HG03521 (cell line): ENCODE measurements at regions not wholly inside any gene's neighbourhood (a gene's known extent, or its start where the extent isn't known, plus 50 kb on each side); places are given as distances from the start of the nearest gene placed in this dataset.

Experiments
- ATAC-seq: cut with Tn5 transposase; IDR thresholded peaks from one replicate; pipeline ENCODE4 v1.9.1; 2021; ENCODE audit warnings: mild to moderate bottlenecking, moderate library complexity; ENCODE audit not compliant: unreplicated experiment

DNA sequence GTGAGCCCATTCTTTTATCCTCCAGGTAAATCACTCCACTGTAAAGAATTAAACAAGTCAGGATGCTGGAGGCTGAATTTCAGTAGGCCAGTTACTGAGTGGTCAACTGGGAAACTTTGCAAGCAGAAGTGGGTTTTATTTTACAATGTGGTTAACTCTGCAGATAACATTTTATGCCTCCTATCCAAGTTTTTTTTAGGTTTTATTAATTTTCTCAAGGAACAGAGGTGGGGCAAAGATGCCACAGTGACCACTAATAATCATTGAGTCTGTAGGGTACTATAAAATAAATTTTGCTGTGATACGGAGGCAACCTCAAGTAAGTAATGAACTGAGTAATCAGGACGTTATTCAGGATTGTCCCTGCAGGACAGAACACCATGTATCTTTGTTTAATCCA is 599.9 kb downstream of the METTL15 start:
- ATAC-seq: no peak

GRCh38 chr11:28704801-28705200 is 596.6 kb downstream of the METTL15 start:
- ATAC-seq: no peak

GRCh38 chr11:28703371-28703770 is 595.2 kb downstream of the METTL15 start:
- ATAC-seq: no peak

GRCh38 chr11:28702871-28703270 is 594.7 kb downstream of the METTL15 start:
- no peak for ATAC-seq

DNA sequence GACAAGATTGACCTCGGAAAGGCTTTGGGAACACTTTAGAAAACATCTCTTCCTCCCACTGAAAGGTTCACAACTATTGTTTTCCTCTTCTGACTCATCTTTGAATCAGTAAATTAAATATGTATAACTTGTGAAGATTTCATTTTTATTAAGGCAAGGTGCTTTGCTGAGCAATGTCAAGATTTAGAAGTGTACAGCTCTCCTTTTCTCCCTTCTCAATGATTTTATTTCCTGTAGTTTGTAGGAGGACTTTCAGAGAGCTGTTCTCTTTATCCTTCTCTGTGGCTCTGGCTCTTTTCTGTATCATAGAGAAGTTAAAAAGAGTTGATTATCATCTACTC is 594.2 kb downstream of the METTL15 start:
- ATAC-seq: no peak

GRCh38 chr11:28701760-28702449 is 593.7 kb downstream of the METTL15 start:
- no peak for ATAC-seq

DNA sequence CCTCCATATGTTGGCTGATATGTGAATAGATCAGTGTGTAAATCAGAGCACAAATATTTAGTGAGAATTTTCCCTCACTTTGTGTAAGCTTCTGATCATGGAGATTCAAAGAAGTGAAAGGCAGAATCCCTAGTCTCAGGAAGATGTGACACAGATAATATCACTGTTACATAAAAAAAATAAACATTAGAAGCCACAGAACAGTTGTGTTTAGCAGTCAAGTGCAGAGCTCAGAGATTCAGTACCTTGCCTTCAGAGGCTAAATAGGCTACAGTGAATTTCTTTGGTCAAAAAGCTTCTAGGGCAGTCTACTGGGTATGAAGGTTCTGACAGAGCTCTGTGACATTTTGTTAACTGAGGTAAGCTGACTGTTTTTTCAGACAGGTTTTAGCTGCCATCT is 591.5 kb downstream of the METTL15 start:
- no peak for ATAC-seq

DNA sequence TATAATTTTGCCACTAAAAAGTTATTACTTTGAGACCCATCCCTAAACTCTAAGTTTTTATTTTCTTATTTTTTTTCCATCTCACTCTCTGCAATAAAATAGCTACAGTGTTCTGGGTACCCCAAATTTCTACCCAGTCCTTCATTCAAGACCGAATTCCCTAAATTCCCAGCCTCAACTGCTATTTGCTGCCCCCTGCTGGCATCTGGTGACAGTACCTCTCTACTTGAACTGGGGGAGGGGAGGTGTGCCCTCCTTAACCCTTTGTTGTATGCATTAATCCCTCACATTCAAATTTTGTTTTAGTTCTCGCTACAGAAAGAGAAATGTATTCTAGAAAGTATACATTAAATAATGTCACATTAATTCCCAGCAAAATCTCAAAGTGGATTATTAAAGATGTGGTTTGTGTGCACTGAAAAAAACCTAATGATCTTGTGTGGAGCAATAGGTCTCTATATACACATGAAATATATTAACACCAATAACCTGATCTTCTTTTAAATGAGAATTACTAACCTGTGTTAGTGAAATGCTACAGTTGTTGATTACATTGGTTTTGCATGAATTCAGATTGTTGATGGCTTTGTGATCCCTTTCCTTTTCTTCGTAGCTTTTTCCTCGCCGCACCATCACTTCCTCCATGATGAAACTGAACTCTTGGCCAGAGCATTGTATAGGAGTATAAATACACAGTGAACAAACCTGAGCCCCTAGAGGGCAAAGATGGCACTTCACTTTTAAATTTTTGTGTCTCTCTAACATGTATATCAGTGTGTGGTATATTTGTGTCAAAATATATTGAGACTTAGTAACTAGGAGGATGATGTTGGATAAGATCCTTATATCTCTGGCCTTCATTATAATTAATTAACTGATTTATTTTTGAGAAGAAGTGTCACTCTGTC is 590.0 kb downstream of the METTL15 start:
- ATAC-seq: no peak

GRCh38 chr11:28696591-28696990 is 588.4 kb downstream of the METTL15 start:
- no peak for ATAC-seq

DNA sequence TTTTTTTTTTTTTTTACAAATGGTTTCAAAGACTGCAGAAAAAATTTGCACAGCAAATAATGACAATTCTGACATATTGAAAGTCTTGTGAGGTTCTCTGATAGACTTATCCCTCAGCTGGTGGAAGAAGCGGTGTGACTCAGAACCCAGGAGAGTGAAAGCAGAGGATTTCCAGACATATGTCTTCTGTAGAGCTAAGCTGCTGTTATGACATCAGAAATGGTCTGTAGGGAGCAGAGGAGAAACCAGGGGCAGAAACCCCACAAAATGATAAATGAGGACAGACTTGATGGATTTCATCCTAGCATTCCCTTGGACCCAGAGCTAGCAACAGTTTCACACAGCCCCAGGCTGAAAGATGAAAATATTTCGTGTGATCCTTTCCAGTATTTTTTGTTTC is 582.6 kb downstream of the METTL15 start:
- no peak for ATAC-seq

DNA sequence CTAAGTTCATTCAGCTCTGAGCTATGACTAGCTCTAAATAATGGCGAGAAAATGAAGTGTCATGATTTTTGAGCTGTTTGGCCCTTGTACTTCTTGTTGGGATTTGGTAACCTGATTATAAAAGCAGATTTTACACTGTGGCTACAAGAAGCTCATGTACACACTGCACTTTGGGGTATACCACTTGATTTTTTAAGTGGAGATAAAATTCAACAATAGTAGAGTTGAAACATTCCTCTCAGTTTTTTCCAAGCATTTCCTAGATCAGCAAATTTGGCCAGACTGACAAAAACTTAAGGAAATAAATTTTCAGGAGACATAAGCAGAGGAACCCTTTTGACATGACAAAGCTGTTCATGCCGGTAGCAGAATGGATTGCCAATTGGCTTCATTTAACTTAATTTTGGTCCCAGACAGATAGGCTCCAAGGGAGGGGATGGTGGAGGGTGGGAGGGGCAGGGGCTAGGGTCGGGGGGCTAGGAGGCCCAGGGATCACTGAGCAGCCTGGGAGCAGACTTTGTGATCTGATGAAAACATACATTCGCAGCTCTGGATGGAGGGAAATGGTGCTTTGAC is 575.9 kb downstream of the METTL15 start:
- ATAC-seq: no peak

GRCh38 chr11:28679795-28680468 is 571.7 kb downstream of the METTL15 start:
- no peak for ATAC-seq

DNA sequence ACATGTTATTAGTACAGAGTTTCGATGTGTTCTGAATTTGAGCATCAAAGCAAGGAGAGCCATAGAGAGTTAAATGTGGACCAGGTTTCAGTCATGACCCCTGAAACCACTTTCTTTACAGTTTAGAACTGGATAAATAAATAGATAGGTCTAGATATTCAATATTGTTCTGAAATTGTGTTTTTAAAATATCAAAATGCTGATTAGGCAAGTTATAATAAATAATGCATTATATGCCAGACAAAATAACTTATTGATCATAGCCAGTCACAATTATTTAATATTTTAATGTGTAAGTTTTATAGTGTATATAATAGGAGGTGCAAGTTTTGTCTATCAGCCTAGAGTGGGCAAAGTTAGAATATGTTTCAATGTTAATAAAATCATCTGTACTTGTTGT is 569.5 kb downstream of the METTL15 start:
- ATAC-seq: no peak

DNA sequence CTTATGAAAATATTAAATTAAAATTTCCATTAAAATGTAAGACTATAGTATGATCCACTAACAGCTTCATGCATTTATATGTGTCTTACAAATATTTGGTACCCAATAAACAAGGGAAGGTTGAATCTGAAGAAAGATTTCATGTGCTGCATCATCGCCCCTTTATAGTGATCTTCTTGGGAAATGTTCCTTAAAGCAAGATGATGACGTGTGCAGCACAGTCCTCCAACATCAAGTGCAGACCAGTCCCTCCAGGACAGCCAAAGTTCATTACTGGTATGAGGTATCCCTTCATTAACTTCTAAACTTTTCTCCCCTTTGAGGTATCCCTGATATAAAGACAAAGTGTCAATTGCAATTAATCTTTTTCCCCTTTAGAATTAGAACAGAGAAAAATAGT is 567.0 kb downstream of the METTL15 start:
- ATAC-seq: no peak

DNA sequence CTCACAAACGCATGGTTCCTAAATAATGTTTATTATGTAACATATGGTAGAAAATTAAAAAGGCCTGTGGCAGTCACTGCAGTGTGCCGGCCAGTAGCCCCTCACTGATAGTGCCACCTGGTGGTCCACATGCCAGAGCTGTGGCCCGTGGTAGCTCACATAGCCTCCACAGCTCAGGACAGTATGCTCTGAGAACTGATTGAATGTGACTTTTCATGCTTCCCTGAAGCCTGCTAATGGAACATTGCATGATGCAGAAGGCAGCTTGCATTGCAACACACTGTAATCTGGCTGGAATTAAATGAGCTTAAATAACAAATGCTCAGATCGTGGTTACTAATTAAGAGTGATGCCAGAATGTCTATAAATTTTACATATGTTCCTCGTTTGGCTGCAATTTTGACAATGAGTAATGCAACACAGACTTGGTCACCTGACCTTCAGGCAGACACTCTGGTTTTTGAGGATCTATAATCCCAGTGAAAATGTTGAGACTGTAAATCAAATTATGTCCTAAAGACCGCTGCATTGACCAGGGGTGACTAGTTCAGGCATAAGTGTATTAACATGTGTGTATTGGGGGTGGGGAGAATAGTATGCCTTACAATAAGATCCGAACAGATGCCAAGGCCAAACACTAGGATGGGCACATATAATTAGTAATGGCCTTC is 566.4 kb downstream of the METTL15 start:
- ATAC-seq: no peak

GRCh38 chr11:28673691-28674432 is 565.7 kb downstream of the METTL15 start:
- no peak for ATAC-seq

- no peak for ATAC-seq
Observed at GRCh38 chr11:28671274-28671673, 563.1 kb downstream of the METTL15 start.

- no peak for ATAC-seq
Observed at GRCh38 chr11:28666632-28667031, 558.4 kb downstream of the METTL15 start.

DNA sequence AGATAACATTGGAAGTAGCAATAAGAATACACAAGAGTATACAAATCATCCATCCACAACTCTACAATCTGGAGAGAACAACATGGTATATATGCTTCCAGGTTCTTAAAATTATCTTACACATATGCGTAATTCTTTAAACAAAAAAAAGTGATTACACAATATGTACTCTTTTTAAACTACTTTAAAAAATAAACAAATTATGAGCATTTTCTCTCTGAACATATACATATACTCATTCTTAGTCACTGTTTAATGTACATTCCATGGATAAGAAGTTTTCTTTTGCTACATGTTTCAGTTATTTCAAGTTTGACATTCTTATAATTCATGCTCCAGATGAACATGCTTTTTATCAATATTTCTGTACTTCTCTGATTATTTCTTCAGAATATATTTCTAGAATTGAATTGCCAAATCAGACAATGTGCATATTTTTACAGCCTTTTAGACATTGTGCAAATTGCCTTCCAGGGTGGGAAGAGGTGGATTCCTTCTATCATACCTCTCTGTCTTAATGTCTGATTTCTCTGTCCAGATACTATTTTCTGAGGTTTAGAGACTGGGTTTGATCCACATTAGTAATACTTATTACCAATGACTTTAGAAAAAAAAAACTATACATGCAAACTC is 551.6 kb downstream of the METTL15 start:
- no peak for ATAC-seq
